Kasumi-1 (cell line): ENCODE measurements at regions not wholly inside any gene's neighbourhood (a gene's known extent, or its start where the extent isn't known, plus 50 kb on each side); places are given as distances from the start of the nearest gene placed in this dataset.
A peak's percentile ranks its signal among the peaks of the same experiment; 100 is the strongest.
"Not testable (repeated sequence)": the region's sequence is repeated elsewhere in the genome, so short reads cannot be mapped to it uniquely, and the experiment has no call there.

Experiments
- DNase-seq, 2 experiments: peaks; one replicate each; lab custom pipeline; 2025; lab: John Stamatoyannopoulos, UW

DNA sequence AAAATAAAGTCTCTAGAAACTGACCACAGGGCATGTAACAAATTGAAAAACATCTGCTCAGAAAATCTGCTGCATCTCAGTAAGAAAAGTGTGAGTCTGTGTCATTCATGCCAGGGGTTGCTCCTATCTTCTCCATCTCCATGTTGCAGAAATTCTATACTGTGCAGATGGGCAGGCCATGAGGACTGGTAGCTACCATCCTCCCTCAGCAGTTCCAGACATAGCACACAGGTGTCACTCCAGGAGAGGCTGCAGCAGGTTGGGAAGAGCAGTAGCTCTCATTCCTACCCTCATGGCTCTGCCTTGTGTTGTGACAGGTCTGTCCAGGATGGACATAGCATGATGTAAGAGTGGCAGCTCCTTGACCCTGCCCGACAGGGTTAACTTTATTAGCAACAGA is 173.4 kb downstream of the NDUFS4 start:
- DNase-seq, result peak in 1 of 2 experiments; percentile 13

DNA sequence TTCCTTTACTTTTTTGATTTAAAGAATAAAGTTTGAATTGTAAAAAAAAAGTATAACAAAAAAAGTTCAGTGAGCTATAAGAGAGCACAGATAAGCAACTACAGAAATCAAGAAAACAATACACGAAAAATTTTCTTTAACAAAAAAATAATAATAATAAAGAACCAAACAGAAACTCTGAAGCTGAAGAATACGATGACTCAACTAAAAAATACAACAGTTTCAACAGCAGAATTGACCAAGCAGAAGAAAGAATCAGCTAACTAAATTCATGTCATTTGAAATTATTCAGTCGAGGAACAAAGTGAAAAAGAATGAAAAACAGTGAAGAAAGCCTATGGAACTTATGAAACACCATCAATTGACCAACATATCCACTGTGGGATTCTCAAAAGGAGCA is 177.7 kb downstream of the NDUFS4 start:
- DNase-seq, result no peak

DNA sequence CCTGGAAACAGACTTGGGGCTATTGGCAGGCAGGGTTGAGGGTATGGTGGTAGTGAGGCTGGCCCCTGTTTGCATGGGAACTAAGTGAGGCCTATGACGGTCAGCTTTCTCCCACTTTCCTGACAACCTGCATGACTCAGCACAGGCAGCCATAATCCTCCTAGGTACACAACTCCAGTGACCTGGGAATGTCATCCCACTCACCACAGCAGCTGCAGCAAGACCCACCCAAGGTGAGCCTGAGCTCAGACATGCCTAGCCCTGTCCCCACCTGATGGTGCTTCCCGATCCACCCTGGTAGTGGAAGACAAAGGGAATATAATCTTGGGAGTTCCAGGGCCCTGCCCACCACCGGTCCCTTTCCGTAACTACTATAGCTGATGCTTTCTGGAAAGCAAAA is 178.7 kb downstream of the NDUFS4 start:
- no peak for DNase-seq

DNA sequence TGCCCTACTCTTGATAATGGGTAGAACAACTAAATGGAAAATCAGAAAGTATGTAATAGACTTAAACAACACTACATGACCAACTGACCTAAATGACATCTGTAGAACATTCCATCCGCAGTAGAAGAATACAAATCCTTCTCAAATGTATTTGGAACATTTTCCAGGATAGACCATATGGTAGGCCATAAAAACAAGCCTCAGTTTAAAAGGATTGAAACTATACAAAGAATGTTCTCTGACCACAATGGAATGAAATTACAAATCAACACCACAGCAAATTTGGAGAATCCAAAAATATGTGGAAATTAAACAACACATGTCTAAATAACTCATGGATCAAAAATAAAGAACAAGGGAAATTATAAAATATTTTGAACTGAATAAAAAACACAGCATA is 189.2 kb downstream of the NDUFS4 start:
- no peak for DNase-seq

DNA sequence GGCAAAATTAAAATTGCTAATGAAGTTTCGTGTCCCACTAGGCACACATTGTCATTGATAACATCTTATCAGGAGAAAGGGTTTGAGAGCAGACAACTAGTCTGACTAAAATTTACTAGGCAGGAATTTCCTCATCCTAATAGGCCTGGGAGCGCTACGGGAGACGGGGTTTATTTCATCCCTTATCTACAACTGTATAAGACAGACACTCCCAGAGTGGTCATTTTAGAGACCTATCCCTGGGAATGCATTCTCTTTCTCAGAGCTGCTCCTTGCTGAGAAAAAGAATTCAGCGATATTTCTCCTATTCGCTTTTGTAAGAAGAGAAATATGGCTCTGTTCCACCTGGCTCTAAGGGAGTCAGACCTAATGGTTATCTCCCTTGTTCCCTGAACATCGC is 191.8 kb downstream of the NDUFS4 start:
- not testable (repeated sequence) for DNase-seq

DNA sequence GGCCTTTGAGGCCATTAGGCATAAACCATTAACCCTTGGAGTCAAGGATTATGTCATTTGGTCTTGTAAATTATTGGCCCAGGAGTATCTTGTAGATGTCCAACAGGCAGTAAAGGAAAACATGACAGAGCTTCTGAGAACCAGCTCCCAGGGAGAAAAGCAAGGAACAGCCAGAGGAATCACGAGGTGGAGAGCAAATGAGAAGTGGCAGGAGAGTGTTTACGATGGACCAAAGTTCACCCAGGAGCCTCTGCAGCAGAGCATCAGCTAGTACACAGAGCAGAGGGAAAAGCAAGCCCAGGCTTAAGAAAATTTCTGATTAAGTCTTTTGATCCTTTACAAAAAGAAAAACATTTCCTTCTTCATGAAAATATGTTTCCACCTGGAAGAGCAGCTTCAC is 206.2 kb downstream of the NDUFS4 start:
- no peak for DNase-seq

DNA sequence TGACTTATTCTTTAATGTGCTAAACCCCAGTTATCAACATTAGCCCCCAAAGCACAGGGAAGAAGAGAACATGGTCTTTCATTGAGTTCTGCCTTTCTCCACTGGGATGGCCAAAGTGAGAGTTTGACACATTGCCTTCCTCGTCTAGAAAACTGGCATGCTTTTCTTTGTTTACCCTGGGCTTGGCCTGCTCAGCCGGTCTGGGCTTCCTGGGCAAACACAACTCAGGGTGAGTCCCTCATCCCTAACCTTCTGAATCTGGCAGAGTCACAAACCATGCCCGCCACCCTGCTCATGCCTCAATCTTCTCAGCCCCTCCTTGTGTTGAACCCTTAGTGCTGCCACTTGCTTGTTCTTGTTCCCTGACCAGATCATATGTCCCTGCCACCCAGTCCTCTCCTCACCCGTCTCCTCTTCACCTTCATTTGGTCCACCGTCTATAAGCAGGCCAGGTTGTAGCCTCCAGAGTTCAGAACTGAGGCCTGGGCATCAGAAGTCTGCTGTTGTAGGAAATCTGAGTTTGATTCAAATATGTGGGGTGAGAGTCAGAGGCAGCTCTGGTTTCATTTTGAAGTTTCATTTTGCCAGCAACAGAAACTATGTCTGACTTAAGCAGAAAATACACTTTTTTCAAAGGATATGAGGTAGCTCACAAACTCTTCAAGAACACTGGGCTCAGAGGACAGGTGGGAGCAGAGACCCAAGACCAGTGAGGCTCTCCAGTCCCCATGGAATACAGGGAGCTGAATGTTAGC is 217.6 kb downstream of the NDUFS4 start:
- no peak for DNase-seq

DNA sequence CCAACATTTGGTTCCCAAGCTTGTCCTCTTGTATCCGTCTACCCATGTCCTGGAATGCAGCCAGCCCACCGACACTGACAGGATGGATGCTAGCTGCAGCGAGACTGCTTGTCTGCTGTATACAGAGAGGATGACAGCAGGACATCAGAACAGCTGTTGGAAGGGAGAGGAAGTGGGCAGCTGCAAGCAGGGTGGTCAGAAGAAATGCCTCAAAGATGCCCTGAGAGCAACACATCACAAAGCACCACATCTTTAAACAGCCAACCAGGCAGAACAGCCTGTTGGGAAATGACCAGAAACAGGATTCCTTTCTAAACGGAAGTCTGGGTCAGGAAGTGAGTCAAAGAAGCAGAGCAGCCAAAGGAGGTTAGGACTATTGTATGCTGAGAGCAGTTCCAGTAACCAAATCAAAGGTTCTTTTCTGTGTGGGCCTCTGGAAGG is 219.1 kb downstream of the NDUFS4 start:
- DNase-seq, result peak; percentile 72 to 80

DNA sequence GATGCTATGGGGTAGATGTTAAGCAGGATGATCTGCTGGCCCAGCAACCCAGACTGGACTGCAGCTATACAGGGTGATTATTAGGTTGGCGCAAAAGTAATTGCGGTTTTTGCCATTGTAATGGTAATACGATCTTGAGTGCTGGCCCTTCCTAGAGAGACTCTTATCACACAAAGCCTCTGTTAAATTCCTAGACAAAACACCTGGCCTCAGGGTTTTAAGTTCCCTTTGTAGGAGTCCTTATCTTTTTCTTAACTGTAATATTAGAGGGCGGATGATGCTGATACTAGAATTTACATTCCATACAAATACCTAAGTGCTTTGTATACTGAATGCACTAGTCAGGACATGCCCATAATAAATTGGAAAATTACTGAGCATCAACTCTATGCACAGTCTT is 222.2 kb downstream of the NDUFS4 start:
- DNase-seq, result no peak

DNA sequence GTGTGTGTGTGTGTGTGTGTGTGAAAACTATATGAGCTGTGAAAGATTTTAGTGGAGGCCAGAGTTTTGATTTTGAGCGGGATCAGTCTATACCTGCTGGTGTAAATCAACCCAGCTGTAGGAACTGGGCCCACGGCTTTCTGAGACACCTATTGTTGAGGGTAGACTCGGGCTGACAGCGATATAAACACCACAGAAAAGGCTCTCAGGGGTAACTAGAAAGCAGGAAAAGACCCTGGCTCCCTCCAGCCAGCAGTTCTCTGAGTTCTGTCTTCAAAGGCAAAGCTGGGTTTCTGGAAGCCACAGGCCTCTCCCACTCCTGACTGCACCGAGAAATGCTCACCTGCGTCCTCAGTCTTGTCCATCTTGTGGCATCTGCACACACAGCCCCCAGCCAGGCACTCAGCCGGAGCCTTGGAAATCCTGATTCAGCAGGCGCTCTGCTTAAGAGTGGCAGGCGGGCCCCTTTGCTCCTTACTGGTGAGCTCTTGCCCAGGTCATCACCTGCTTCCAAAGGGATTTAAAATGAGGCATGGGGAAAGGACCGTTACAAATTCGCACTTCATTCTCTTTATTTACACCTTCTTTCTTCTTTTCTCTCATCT is 223.3 kb downstream of the NDUFS4 start:
- DNase-seq, result no peak

DNA sequence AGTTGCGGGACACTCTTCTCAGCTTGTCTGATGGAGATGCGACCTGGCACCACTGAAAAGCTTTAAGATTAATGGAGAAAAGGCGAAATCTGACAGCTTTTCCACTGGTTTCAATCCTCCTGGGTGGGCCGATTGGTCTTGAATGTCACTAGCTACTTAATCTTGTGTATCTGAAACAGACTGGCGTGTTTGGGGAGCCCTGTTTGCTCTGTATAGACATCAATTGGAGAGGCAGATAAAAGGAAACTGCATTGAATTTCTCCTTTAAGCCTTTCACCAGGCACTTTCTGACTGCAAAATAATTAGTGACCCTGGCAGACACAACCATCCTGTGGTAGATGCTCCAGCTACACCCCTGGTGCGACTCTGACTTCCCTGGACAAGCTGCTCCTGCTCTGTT is 224.2 kb downstream of the NDUFS4 start:
- DNase-seq, result no peak

DNA sequence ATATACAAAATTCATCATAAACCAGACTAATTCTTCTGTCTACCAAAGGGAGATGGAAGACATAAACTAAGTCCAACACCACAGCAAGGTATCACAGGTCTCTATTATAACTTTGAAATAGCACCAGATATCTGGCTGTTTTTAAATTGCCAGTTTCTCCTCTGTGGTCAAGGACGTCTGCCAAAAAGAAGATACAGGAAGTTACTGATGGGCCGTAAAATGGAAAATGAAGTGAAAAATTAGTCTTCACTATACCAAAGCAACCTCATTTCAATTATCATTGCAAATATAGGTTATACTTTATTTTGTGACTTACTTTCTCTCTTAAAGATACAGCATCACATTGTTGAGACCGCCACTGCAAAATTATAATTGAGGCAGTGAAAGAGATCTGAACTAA is 225.5 kb downstream of the NDUFS4 start:
- peak; percentile 58 to 64 for DNase-seq

DNA sequence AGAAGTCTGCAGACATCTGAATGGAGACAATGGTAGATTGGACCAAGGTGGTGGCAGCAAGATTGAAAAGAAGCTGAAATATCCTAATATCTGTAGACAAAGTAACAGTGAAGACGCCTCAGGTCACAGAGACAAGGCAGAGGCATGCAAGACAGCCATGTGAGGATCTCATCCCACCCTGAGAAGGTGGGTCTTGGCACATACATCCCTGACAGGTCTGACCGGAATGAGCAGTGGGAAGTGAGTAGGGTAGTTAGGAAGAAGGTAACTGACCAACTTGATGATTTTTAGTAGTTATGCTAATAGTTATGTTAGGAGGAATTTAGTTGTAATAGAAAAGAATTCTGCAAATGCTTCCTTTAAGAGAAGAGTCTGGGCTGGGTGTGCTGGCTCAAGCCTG is 229.6 kb downstream of the NDUFS4 start:
- DNase-seq, result no peak

DNA sequence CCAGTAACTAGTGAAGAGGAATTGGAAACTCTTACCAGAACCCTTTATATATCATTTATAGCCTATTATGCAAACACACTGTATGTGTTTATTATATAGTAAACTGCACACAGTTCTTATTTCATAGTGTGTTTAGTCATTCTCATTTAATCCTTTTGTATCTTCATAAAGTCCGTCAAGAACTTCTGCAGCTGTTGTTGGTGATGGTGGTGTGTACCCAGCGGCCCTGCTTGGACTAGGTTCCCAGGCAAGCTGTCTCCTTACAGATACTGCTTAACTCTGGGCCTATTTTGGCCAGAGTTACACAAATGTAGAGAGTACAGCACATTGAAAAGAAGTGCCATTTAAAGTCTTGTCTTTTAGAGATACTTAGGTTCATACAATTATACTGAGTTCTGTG is 231.9 kb downstream of the NDUFS4 start:
- no peak for DNase-seq

DNA sequence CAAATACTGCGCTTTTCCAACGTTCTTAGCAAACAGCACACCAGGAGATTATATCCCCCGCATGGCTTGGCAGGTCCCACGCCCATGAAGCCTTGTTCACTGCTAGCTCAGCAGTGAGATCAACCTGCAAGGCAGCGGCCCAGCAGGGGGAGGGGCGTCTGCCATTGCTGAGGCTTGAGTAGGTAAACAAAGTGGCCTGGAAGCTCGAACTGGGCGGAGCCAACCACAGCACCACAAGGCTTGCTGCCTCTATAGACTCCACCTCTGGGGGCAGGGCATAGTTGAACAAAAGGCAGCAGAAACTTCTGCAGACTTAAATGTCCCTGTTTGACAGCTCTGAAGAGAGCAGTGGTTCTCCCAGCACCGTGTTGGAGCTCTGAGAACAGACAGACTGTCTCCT is 239.2 kb downstream of the NDUFS4 start:
- not testable (repeated sequence) for DNase-seq

DNA sequence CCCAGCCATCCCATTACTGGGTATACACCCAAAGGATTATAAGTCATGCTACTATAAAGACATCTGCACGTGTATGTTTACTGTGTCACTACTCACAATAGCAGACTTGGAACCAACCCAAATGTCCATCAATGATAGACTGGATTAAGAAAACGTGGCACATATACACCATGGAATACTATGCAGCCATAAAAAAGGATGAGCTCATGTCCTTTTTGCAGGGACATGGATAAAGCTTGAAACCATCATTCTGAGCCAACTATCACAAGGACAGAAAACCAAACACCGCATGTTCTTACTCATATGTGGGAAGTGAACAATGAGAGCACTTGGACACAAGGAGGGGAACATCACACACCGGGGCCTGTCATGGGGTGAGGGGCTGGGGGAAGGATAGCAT is 248.0 kb downstream of the NDUFS4 start:
- DNase-seq, result not testable (repeated sequence)

DNA sequence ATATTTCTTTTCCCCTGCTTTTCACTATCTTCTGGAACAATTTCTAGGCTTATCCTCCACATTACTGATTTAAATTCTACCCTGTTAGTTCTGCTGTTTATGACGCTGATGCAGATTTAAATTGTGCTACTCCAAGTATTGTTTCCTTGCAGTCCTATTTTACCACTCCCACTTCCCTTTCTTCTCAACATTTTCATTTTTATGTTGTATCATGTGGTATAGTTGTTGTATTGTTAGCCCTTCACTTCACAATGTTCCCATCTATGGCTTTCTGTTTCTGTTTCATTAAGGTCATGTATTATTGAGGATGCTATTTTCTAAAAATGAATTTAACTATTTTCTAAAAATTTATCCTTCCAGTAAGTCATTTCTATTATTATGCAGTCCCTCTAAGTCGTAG is 254.4 kb downstream of the NDUFS4 start:
- DNase-seq, result no peak

DNA sequence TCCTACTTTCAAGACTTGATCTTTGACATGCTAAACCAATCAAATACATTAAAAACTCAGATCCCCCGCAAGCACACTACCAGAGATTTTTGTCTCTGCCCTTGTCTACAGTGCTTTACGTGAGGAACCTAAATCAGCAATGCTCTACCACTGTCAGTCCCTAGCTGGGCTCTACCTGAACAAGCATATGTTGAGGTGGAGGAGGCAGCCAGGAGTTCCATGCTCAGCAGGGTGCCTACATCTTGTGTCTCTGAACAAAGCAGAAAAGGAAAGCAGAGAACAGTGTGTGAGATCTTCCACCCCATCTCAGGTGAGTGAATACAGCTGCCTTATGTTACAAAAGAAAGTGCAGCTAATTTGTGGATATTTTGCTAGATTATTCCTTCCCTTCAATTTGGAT is 255.0 kb downstream of the NDUFS4 start:
- DNase-seq, result no peak

DNA sequence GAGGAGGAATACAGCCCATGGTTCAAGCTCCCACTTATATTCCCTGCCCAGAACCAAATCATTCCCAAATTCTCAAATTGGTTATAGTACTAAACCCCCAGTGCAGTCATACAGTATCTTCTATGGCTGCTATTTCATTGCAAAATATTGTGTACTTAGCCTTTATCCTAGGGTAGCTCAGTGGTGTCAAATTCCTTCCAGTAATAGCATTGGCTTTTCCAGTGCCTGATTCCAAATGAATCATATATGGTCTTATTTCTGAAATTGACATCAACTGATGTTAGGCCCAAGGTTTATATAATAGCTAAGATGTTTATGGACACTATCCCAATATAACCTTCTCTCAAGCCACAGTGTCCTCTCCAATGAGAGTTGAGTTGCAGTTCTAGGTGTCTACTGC is 256.7 kb downstream of the NDUFS4 start:
- DNase-seq, result no peak

DNA sequence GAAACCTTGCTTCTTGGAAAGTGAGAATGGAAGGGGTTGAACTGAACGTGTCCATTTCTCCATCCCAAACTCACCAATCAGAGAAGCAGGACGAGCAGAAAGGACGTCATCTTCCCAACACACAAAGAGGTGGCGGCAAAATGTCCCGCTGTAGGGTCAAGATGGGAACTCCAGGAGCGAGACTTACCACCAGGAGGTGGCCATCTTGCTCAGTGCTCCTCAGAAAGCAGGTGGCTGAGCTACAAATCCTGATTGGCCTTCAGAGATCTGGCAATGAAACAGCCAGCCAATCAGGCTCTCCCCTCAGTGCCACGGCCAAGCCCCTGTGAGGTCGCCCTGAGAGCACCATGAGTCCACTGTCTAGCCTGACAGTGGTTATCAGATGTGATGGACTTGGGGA is 259.0 kb downstream of the NDUFS4 start:
- DNase-seq, result no peak

DNA sequence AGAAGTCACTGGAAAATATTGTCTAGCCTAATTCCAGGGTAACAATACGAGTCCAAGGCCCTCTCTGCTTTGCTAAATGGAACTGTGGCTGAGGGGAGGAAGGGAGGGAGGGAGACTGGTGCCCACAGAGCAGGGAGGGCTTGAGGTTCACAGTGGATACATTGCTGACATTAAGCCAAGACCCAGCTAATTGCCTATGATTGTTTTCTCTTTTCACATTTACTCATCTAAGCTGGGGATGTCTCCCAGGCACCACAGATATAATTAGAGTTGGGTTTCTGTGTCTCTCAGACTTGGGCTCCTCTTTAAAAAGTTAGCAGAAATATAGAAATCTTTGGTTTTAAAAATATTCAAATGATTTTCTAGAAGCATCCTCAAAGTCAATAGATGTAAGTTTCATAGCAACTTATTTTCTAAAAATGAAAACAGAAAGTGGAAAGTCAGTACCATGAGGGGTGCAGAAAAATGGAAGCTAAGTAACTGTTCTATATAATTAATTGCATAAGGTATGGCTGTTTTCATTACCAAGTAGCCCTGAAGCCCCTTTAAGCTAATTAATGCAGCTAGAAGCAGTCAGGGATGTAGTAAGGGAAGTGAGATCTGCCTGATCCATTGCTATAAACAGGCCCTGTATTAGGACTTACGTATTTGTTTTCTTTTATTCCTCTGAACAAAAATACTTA is 259.8 kb downstream of the NDUFS4 start:
- DNase-seq, result no peak

DNA sequence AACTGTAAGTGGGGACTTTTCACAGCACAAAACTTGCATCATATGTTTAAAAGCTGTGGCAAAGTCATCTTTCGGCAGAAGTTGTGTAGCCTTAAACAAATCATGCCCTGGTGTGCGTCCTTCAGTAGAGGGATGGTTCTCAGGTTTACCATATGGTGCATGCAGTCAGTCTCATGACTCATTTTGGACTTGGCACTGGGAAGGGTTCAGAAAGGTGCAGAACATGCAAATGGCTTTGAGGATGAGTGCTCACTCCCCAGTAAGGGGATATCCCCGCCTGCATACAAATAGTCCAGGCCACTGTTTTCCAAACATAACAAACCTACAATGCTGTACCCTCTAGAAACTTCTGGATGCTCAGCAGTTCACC is 260.3 kb downstream of the NDUFS4 start:
- DNase-seq, result no peak

DNA sequence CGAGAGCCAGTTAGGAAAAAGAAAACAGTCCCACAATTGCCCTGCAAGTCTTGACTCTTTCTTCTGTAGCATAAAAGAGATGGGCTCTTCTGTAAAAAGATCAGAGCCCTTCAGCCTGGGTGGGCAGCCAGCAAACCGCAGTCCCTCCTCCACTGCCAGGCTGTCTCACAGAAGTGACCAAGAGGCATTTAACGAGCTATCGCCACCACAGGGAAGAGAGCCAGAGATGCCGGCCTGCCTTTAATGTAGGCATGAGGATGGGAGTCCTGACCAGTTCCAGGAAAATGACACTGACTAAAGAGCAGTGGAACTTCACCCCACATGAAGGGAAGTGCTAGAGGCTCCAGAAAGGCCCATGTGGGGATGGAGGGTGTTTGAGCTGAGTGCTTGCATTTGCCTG is 264.6 kb downstream of the NDUFS4 start:
- DNase-seq, result no peak
